Inflammatory macrophage treated with lipopolysaccharide for 1 hour (primary cell): ENCODE measurements at regions not wholly inside any gene's neighbourhood (a gene's known extent, or its start where the extent isn't known, plus 50 kb on each side); places are given as distances from the start of the nearest gene placed in this dataset.
"Not testable (repeated sequence)": the region's sequence is repeated elsewhere in the genome, so short reads cannot be mapped to it uniquely, and the experiment has no call there.

Source experiments
- DNase-seq, 2 donors: peaks; one replicate each; pipeline ENCODE4 v3.0.0-alpha.2; 2020 to 2022

DNA sequence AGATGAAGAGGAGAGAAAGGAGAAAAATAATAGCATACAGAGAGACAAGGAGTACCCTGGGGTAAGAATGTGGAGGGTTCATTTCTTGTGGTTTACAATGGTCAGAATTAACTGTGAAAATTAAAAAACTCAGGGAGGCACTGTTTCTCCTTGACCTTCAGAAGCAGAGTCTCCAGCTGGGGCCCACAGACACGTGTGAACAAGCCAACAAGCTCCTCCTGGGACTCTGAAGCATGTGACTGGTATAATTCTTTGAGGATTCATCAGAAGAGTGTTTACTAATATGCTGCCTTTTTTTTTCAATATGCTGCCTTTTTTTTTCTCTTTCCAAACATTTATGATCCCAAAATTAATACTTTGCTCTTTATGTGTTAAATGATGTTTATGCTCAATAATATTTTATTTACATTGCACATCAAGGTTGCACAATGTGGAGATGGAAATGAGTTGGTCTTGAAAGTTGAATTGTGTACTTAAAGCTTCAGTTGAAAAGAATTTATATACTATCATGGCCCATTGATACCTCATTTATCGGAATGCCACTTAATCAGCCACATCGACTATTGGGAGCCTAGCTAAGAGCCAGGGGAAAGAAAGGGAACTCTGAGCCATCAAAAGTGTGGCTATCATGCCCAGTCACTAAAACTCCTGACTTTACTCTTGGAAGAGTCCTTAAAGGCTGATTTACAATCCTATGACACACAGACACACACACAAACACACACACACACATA is 134.7 kb upstream of the RHOBTB1 start:
- DNase-seq = no peak

- no peak for DNase-seq
Observed at GRCh38 chr10:61076572-61077114, 132.7 kb upstream of the RHOBTB1 start.

GRCh38 chr10:61073391-61073790 is 129.4 kb upstream of the RHOBTB1 start:
- DNase-seq = no peak

GRCh38 chr10:61071580-61071979 is 127.6 kb upstream of the RHOBTB1 start:
- no peak for DNase-seq

GRCh38 chr10:61068471-61068870 is 124.5 kb upstream of the RHOBTB1 start:
- DNase-seq = no peak

- no peak for DNase-seq
Observed at GRCh38 chr10:61067671-61068336, 123.8 kb upstream of the RHOBTB1 start.

GRCh38 chr10:61066661-61067344 is 122.8 kb upstream of the RHOBTB1 start:
- DNase-seq = no peak

DNA sequence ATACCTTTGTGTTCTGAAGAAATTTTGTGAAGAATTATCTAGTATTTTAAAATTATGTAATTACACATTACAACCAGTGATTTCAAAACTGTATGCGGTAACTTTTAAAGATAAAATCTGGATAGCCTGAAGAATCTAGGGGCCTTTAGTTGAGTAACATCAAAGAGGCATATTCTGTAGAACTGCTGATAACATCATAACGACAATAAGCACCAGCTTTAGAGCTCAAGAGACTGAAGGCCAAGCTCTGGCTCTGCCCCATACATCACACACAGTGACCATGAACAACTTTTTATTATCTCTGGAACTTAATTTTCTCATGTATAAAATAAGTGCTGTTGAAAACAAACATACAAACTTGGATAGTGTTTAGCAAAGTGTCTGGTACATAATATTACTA is 121.1 kb upstream of the RHOBTB1 start:
- DNase-seq = no peak

DNA sequence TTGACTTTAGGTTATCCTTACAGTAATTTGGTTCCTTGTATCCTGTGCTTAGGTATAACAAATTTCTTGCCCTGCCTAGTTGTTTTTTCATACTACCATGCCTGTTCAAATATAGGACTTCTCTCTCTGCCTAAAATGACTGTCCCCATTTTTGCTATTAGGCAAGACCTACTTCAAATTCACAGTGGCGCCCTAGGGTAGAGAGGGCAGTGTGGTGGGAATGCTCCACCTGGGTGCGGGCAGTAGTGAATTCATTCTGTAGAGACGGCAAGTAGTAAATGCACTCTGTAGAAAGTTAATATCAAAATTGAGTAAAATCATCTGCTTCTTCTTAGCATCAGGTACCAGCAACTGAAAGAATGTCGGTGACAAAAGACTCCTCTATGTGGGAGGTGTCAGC is 120.4 kb upstream of the RHOBTB1 start:
- no peak for DNase-seq

DNA sequence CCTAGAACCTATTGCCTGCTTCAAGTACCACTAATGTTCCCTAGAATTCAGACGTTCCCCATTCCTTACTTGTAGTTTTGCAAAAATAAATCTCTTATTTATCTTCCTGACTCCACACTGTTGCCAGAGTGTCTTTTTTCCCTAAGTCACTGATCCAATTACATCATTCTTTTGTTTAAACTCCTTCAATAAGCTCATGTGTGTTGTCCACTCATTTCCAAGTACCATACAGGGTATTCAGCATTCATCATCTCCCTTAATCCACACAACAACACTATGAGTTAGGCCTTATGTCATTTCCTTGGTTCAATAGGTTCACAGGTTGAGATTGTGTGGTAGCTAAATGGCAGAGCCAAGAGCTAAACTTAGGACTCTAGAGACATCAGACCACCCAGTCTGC is 119.9 kb upstream of the RHOBTB1 start:
- no peak for DNase-seq

DNA sequence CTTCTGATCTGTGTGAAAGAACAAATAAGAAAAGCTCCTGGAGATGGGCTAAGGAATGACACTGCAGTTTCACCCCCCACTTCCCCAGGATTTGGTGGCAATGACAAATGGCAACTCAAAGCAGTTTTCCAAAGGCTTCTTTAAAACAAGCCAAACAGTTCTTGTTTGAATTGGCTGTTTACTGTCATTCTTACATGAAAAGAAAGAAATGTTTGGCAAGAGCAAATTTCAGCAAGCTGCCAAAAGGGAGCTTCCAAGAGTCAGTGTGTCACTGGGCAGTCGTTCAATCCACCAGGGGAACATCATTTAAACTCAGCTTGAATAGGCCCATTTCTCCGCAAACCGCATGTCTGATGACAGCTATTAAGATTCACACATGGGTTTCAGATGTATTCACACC is 119.0 kb upstream of the RHOBTB1 start:
- no peak for DNase-seq

DNA sequence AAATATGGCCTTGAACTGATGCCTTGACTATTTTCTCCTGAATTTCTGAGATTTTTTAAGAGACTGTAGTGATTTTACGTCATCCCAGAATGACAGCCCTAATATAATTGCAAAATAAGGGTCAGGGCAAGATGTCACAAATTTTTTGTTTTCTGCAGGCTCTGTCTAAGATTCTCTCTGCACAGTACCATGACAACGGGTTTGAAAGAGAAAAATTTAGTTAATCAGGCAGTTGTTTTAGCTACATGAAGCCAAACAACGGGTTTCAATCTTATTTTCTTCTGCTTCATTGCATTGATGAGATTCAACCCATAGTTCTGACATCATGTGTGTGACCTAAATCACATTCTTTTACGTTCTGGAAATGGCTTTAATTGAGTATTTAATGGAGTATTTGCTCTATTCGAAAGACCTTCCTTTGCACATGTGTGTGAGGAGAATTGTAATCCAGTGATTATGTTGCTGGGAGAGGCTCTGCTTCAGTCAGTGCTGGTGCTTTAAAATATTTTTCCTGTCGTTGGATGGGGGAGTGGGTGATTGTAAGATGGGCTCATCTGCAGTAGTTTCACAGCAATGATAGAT is 118.0 kb upstream of the RHOBTB1 start:
- no peak for DNase-seq

- no peak for DNase-seq
Observed at GRCh38 chr10:61059636-61060035, 115.7 kb upstream of the RHOBTB1 start.

GRCh38 chr10:61052469-61053205 is 108.7 kb upstream of the RHOBTB1 start:
- DNase-seq = no peak

DNA sequence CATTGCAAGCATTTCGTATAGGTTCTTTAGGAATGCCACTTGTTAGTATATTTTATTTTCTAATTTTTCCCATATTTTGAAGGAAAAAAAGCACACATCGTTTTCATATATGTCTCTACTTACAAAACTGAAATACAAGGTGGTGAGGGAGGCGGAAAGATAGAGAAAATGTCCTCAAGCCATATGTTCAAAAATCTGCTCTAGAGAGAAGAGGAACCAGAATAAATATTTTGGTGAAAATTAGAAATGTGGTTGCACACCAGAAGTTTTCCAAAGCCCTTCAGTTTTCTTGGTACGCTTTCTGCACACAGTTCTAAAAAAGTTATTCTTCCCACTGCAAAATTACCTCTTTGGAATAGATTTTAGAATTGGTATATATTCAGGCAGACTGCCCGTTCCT is 107.4 kb upstream of the RHOBTB1 start:
- DNase-seq = no peak

GRCh38 chr10:61050120-61050745 is 106.2 kb upstream of the RHOBTB1 start:
- no peak for DNase-seq

GRCh38 chr10:61049386-61049785 is 105.4 kb upstream of the RHOBTB1 start:
- no peak for DNase-seq

DNA sequence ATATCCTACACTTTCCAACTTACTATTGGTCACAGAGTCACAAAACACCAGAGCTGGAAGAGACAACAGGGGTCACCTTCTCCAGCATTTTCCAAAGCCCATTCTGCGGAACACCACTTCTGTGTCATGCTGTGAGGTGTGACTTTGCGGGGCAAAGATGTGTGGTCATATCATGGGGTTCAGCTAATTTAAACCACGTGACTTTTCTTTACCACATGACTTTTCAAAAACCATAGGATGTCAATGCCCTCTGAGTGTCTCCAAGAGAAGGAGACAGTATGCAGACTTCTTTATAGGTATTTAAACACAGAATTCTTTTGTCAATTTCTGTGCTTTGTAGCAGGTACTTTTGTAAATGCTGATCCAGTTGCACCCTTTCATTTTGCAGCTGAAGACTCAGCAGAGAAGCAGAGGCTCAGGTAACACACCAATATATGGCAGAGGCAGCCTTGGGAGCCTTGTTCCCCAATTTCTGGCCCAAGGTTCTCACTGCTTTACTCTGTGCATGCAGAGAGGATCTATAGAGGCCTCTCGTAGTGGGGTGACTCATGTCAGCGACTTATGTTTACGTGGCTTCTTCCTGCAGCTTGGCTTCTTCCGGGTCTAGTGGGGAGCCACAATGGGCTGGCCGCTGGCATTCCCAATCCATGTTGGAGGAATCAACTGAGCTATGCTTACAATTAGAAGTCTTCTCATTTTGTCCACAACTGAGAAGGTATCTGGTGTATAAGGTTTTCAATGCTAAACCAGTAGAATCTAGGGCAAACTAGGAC is 104.0 kb upstream of the RHOBTB1 start:
- no peak for DNase-seq

GRCh38 chr10:61047081-61047480 is 103.1 kb upstream of the RHOBTB1 start:
- no peak for DNase-seq

DNA sequence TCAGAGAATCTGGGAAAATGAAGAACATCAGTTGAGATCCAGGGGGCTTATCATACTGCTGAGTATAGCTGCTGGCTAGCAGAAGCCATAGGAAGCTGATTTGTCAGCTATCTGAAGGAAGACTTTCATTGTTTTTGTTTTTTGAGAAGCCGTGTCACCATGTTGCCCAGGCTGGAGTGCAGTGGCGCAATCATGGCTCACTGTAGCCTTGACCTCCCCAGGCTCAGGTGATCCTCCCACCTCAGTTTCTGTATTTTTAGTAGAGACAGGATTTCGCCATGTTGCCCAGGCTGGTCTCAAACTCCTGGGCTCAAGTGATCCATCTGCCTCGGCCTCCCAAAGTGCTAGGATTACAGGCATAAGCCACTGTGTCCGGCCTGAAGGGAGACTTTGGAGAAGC is 101.5 kb upstream of the RHOBTB1 start:
- not testable (repeated sequence) for DNase-seq

DNA sequence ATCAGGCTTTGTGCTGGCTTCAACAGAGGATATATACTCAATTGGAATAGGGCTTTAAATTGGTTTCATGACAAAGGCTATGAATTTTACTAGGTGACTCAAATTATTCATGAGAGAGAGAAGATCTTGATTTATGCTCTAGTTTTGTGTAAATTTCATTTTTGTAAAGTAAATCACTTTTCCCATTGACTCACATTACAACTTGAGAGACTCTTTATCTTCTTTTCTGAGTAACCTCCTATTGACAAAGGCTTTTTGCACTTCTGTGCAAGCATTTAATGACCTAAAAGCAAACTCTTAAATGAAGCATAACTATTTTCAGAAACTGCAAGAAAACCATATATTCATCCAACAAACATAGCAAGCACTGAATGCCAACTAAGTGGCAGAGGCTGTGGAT is 98.5 kb upstream of the RHOBTB1 start:
- no peak for DNase-seq
